ENCODE measurements at regions not wholly inside any gene's neighbourhood (a gene's known extent, or its start where the extent isn't known, plus 50 kb on each side); places are given as distances from the start of the nearest gene placed in this dataset.
"Not testable (repeated sequence)": the region's sequence is repeated elsewhere in the genome, so short reads cannot be mapped to it uniquely, and the experiment has no call there.

- no peak for DNase-seq
Measured at GRCh38 chr3:18725668-18726407, 300.7 kb upstream of the SATB1 start.

GRCh38 chr3:18724456-18724855, 299.3 kb upstream of the SATB1 start:
- no peak for DNase-seq

GRCh38 chr3:18723206-18723810, 298.2 kb upstream of the SATB1 start:
- no peak for DNase-seq

GRCh38 chr3:18720543-18720942, 295.4 kb upstream of the SATB1 start:
- no peak for DNase-seq

DNA sequence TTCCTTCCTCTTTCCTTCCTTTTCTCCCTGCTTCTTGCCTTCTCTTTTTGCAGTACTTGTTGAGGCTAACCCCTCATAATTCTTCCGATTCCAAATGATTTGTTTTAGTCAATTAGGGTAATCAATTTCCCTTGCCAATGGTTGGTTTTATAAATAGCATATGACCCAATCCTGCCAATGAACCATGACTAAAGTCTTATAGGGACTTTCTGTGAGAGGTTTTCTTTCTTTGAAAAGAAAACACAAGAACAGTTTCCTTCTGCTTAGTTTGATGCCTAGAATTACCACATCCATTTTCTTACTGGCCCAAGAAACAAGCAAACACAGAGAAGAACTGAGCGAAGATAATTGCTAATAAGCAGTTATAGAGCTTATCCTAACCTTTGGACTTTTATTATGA, 292.5 kb upstream of the SATB1 start:
- no peak for DNase-seq

DNA sequence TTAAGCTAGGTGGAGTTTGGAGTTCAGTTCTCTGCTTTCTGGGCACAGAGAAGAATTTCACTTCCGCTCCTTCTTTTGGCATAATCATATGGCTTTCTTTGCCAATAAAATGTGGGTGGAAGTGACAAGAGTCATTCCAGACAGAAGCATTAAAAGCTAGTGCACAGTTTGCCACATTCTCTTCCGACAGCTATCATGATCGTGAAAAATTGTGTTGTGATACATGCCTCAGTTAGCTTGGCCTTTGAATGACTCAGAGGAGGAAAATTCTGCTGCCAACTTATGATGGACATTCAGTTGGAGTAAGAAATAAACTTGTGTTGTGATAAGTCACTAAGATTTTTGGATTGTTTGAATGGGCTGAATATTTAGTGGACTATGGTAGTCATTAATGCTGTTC, 291.7 kb upstream of the SATB1 start:
- no peak for DNase-seq

GRCh38 chr3:18716101-18716500, 291.0 kb upstream of the SATB1 start:
- DNase-seq: no peak

DNA sequence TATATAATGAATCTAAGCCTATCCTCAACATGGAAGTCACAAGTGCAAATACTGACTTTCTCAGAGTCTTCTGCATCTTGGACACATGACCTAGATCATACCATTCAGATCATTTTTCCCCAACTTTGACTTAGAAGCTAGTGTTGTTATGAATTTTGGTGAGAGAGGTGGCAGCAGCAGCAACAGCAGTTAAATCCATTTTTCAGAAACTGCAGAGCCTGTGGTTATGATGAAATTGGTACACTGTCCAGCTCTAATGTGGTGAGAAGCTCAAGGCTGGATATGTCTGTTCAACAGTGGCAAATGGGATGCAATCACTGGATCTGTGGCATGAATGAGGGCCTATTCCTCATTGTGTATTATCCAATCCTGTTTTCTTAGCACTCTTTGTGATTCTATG, 290.1 kb upstream of the SATB1 start:
- DNase-seq: no peak

- no peak for DNase-seq
Measured at GRCh38 chr3:18713577-18713951, 288.4 kb upstream of the SATB1 start.

- no peak for DNase-seq
Measured at GRCh38 chr3:18712713-18713576, 287.8 kb upstream of the SATB1 start.

GRCh38 chr3:18704326-18704725, 279.2 kb upstream of the SATB1 start:
- DNase-seq: no peak

- DNase-seq: no peak
Measured at GRCh38 chr3:18703798-18704197, 278.7 kb upstream of the SATB1 start.

DNA sequence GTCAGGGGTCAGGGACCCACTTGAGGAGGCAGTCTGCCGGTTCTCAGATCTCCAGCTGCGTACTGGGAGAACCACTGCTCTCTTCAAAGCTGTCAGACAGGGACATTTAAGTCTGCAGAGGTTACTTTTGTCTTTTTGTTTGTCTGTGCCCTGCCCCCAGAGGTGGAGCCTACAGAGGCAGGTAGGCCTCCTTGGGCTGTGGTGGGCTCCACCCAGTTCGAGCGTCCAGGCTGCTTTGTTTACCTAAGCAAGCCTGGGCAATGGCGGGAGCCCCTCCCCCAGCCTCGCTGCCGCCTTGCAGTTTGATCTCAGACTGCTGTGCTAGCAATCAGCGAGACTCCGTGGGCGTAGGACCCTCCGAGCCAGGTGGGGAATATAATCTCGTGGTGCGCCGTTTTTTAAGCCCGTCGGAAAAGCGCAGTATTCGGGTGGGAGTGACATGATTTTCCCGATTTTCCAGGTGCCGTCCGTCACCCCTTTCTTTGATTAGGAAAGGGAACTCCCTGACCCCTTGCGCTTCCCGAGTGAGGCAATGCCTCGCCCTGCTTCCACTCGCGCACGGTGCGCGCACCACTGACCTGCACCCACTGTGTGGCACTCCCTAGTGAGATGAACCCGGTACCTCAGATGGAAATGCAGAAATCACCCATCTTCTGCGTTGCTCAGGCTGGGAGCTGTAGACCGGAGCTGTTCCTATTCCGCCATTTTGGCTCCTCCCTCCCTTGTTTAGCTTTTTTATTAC, 268.6 kb upstream of the SATB1 start:
- not testable (repeated sequence) for DNase-seq

GRCh38 chr3:18687286-18687685, 262.1 kb upstream of the SATB1 start:
- DNase-seq: no peak

DNA sequence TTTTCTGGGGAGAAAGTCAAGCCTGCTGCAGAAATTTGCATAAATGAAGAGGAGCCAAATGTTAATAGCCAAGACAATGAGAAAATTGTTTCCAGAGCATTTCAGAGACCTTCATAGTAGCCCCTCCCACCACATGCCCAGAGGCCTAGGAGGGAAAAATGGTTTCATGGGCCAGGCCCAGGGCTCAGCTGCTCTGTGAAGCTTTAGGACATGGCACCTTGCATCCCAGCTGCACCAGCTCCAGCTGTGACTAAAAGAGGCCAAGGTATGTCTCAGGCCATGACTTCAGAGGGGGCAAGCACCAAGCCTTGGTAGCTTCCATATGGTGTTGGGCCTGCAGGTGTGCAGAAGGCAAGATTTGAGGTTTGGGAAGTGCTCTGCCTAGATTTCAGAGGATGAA, 258.8 kb upstream of the SATB1 start:
- no peak for DNase-seq

- no peak for DNase-seq
Measured at GRCh38 chr3:18681818-18682345, 256.7 kb upstream of the SATB1 start.

GRCh38 chr3:18680758-18681157, 255.6 kb upstream of the SATB1 start:
- no peak for DNase-seq

DNA sequence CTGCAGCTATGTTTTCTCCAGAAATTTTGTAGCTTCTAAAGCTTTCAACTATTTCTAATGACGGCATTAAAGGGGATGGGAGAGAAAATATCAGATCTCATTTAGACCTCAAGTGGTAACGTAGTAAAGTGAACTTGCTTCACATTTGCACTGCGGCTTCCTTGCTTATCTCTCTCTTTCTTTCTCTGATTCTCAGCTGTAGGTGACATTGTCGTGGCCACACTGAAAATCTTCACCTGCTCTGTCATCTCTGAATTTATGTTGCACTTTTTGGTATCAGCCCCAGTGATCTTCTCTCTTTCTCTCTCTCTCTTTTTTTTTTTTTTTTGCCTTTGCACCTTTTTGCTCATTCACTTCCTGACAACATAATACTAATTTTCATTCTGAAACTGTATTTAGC, 254.1 kb upstream of the SATB1 start:
- no peak for DNase-seq

DNA sequence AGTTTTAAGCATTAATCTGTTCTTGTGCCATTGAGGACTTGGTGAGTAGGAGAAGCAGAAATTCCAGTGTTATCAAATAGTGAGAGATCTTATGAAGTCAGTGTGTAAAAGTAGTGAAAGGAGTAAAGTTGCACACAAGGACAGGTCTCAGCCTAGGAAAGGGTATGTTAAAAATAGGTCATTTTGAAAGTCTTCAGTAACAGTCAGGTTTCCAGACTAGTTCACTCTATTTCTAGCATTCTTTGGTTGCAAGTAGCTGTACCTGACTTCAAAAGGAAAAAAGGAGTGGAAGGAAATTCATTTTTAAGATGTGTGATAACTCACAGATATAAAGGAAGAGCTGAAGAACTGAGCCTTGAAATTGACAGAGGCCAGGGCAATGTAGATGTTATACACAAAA, 250.1 kb upstream of the SATB1 start:
- no peak for DNase-seq

- DNase-seq: no peak
Measured at GRCh38 chr3:18672561-18672960, 247.4 kb upstream of the SATB1 start.

DNA sequence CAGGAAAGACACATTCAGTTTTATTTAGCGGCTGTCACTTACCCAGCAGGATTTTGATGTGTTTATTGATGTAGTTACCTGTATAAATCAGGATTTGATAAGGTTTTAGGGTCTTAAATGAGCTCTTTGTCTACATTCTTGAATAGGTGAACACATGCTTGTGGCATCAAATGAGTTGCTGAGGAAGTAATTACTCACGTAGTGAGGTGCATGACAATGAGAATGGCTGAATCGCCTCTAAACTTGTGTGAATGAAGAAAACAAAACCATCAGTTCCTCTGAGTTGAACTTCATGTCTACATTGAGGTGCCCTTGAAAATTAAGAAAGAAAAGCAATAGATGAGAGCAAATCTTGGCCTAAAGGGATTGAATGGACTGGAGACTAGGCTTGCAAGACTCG, 245.6 kb upstream of the SATB1 start:
- no peak for DNase-seq

DNA sequence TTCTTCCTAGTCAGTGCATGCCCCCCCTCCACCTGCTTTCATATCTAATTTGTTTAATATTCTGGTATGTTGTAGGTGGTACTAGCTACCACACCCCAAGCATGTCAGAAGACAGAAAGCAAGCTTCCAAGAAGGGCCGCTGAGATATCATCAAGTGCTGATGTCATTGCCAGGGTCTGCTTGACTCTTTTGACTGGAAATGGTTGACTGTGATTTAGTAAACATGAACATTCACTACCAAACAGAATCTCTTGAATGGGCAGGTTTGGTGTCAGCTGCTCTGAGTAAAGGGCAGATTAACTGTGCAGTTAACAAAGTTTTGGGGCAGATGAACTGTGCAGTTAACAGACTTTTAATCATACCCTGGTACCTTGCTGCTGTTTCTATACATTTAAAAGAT, 244.2 kb upstream of the SATB1 start:
- no peak for DNase-seq

DNA sequence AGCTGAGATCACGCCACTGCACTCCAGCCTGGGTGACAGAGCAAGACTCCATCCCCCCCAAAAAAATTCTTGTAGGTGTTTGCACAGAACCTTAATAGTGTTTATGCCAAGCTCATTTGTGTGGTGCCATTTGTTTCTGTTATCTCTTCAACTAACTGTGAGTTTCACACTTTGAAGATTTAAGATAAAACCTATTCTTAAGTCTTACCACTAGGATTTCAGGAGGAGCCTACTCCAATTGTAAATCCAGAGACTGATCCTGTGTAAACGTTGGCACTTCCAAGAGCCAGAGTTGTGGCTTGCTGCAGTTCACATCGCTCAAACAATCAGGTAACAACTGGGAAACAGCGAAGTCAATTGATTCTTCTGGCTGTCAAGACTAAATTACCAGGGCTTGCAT, 242.4 kb upstream of the SATB1 start:
- DNase-seq: no peak

Measured in NCI-H524 (cell line).